Lower leg skin (tissue), 4 donors: ENCODE measurements at regions not wholly inside any gene's neighbourhood (a gene's known extent, or its start where the extent isn't known, plus 50 kb on each side); places are given as distances from the start of the nearest gene placed in this dataset.

Source experiments
- DNase-seq, 2 donors: peaks; one replicate each; pipeline ENCODE4 v3.0.0-alpha.2; 2019; ENCODE audit warnings: low spot score in 2 of 2
- H3K4me3 ChIP-seq: fragments of 200-600 bp; sonication (generic); 2 replicates; pipeline ENCODE4 v1.5.1; 2017; ENCODE audit warnings: mild to moderate bottlenecking, low read depth; ENCODE audit not compliant: poor library complexity, severe bottlenecking
- POLR2A ChIP-seq, 2 donors: fragments of 450-650 bp; IDR thresholded peaks; one replicate each; pipeline ENCODE4 v1.6.1; 2016 to 2017; ENCODE audit warnings: antibody characterized with exemption in 2 of 2, mild to moderate bottlenecking in 1 of 2, moderate library complexity in 1 of 2
- WGBS, 2 donors: methylation state at CpG; one replicate each; pipeline ENCODE4 v1.1.5; 2018; 5-methylcytosine and 5-hydroxymethylcytosine counted together
- intact Hi-C: fragments of 100-400 bp; cut with DNase I; formaldehyde crosslinking; loops from one replicate; pipeline ENCODE4 v1.15.0; 2023; ENCODE audit warnings: low total_unique reads
- TF ChIP-seq, protein P1 (sequence below), 3 donors: fragments of 450-650 bp; IDR thresholded peaks; one replicate each; pipeline ENCODE4 v1.5.1; 2016; ENCODE audit warnings: antibody characterized with exemption in 3 of 3, mild to moderate bottlenecking in 3 of 3, moderate library complexity in 2 of 3

DNA sequence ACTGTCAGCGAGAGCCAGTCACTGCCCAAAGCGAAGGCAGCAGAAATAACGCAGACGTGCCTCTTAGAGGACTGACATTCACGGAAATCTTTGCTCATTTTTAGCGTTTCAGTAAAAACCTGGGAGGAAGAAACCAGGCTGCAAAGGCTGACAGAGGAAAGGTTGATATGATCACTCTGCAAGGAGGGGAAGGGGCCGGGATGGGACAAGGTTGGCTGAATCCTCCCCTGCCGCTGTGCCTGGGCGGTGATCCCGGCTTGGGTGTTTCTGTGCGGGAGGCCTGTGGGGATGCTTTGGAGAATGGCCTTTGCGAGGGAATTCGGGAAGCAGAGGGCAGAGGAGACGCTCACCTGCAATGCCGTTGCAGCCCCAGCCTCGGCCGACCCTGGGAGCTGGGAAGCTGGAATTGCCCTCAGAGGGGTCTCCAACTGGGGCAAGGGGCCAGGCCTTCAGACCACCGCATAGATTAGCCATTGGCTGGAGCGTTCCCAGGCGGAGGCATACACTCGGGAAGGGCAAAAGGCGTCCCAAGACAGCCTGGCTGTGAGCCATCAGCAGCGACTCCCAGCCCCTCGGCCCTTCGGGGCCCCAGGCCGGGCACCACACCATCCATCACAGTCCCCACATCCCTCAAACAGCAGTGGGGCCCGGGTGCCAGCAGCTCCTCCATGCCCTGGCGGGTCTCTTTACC lies 111.7 kb upstream of the GPC1 start:
- intact Hi-C loops, result no loop called here
- peak in 1 of 2 donors; percentile 70 for DNase-seq
- no peak overlapping the region for H3K4me3 ChIP-seq
- TF ChIP-seq, protein P1, sequence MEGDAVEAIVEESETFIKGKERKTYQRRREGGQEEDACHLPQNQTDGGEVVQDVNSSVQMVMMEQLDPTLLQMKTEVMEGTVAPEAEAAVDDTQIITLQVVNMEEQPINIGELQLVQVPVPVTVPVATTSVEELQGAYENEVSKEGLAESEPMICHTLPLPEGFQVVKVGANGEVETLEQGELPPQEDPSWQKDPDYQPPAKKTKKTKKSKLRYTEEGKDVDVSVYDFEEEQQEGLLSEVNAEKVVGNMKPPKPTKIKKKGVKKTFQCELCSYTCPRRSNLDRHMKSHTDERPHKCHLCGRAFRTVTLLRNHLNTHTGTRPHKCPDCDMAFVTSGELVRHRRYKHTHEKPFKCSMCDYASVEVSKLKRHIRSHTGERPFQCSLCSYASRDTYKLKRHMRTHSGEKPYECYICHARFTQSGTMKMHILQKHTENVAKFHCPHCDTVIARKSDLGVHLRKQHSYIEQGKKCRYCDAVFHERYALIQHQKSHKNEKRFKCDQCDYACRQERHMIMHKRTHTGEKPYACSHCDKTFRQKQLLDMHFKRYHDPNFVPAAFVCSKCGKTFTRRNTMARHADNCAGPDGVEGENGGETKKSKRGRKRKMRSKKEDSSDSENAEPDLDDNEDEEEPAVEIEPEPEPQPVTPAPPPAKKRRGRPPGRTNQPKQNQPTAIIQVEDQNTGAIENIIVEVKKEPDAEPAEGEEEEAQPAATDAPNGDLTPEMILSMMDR (IDR thresholded peaks at IDR 0.05), result no peak
- TF ChIP-seq POLR2A (IDR thresholded peaks at IDR 0.05), result no peak
- WGBS, 2 donors, result 77 to 85% methylated on average over 23 to 28 of the region's 28 CpGs

DNA sequence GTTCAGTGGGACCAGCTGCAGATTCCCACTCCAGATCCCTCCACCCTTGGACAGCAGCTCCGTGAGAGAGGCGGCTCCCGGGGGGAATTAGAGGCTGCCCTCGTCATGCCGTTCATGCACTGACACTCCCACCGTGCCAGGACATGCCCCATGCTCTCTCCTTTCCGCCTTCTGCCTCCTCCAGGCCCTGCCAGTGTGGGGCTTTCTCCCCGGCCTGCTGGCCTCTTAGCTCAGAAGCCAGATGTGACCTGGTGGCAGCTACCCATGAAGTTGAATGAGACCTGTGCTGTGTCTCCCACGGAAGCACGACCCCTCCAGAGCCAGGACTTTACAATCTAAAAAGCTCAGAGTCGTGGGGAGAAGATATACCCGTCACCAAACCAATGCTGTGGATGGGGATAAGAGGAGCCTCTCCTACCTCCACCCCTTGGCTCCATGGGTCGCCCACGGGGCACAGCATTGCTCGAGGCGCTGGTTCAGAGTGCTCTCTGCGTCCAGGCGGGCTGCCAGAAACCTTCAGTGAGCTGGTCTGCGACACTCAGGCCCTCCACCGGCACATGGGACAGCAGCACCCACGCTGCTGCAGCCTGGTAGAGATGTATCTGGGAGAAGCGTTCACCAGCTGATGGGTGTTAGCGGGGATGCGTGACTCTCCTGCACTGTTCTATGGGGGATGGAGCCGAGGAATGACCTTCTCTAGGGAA lies 111.0 kb upstream of the GPC1 start:
- intact Hi-C loops, result no loop called here
- no peak for TF ChIP-seq POLR2A (IDR thresholded peaks at IDR 0.05)
- TF ChIP-seq, protein P1 (IDR thresholded peaks at IDR 0.05), result no peak
- WGBS, 2 donors, result 65 to 69% methylated on average over 21 to 23 of the region's 25 CpGs
- DNase-seq, result peak in 1 of 2 donors; percentile 56
- H3K4me3 ChIP-seq, result no peak overlapping the region

DNA sequence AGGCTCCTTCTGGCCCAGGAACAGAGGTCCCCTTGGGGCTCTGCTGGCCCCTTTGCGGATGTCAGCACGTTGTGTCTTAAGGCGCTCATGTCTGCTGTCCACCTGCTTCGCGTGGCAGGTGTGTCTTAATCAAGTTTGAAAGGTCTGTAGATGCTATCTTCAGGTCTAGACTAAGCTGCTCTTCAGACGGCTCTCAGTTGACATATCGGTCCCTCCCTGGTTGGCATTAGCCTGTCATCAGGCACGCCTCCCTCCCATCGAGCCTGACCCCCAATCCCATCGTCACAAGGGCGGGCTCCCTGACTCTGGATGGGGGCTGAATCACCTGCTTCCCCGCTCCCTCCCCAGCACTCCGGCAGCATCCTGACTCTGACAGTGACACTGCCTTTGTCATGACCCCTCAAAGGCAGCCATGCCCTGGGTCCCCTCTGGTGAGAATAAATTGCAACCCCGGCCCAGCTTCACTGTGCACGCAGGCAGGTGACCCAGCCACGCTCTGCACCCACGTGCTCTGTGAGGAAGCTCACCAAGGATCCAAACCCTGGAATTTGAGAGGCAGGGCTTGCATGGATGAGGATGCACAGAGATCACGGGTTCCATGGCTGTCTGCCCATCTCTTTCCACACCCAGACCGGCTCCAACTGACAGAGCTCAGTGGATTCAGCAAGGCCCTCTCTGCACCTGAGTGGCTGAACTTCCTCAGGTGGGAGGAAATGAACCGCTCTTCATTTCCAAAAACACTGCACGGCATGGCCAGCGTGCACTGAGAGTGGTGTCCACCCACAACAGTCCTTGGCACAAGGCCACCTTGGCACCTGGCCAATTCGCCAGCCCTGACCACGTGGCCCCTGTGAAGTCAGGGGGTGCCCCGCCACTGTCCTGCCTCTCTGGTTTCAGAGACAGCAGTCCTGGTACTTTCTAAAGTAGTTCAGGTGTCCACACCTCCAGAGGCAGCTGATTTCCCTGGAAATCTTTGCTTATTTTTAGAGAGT lies 110.2 kb upstream of the GPC1 start:
- WGBS, 2 donors, result 73 to 74% methylated on average over 23 to 25 of the region's 25 CpGs
- DNase-seq, result peak in 1 of 2 donors; percentile 83
- no peak overlapping the region for H3K4me3 ChIP-seq
- intact Hi-C loops, result no loop called here
- no peak for TF ChIP-seq POLR2A (IDR thresholded peaks at IDR 0.05)
- TF ChIP-seq, protein P1 (IDR thresholded peaks at IDR 0.05), result no peak

DNA sequence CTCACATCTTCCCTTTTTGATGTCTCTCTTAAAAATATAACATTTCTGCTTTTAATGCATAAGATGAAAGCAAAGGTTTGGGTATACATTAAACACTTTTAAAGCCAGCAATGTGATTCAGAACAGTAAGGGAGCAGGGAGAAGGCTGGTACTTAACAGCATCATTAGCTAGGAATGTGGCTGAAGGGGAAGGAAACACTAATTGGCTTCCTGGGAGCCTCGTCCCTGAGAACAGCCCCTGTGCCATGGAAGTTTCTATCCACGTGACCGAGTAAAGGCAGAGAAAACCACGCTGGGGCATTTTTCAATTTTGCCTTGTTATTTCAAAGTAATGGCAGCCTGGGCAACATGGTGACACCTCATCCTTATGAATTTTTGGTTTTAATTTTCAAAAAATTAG lies 109.2 kb upstream of the GPC1 start:
- 57 to 69% methylated on average over 4 of the region's 4 CpGs for WGBS, 2 donors
- no peak overlapping the region for H3K4me3 ChIP-seq
- TF ChIP-seq POLR2A (IDR thresholded peaks at IDR 0.05), result no peak
- TF ChIP-seq, protein P1 (IDR thresholded peaks at IDR 0.05), result no peak
- intact Hi-C loops, result no loop called here
- no peak for DNase-seq

DNA sequence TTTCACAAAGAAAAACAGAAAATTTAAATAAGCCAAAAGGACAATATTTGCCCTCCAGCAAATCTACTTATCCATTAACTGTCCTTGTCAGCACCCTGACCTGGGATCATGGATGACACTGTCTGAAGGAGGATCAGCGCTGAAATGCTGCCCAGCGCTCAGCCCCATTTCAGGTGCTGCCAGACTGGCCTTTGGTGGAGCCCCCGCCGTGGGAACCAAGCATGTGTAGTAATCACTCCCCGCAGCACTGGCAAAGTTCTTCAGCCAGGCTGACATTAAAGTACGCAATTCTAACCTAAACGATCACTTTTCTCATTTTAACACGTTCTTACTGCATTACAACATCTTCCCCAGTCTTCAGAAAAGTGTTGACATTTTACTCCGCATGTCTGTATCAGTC lies 108.6 kb upstream of the GPC1 start:
- no peak overlapping the region for H3K4me3 ChIP-seq
- DNase-seq, result peak in 1 of 2 donors; percentile 70
- 94 to 95% methylated on average over 9 of the region's 9 CpGs for WGBS, 2 donors
- TF ChIP-seq, protein P1 (IDR thresholded peaks at IDR 0.05), result no peak
- TF ChIP-seq POLR2A (IDR thresholded peaks at IDR 0.05), result no peak
- intact Hi-C loops, result no loop called here
